Frontal cortex (tissue), 3 donors: ENCODE measurements at regions not wholly inside any gene's neighbourhood (a gene's known extent, or its start where the extent isn't known, plus 50 kb on each side); places are given as distances from the start of the nearest gene placed in this dataset.

Experiments used
- DNase-seq, 2 donors: peaks; one replicate each; pipeline ENCODE4 v3.0.0; 2012; ENCODE audit warnings: low spot score in 2 of 2
- FAIRE-seq: peaks from 2 replicates; lab custom pipeline; 2012; peaks lifted over from hg19 to GRCh38; lab: Jason Lieb, UNC
- donor health status: control.
- donor health status: control.
- donor health status: control.

DNA sequence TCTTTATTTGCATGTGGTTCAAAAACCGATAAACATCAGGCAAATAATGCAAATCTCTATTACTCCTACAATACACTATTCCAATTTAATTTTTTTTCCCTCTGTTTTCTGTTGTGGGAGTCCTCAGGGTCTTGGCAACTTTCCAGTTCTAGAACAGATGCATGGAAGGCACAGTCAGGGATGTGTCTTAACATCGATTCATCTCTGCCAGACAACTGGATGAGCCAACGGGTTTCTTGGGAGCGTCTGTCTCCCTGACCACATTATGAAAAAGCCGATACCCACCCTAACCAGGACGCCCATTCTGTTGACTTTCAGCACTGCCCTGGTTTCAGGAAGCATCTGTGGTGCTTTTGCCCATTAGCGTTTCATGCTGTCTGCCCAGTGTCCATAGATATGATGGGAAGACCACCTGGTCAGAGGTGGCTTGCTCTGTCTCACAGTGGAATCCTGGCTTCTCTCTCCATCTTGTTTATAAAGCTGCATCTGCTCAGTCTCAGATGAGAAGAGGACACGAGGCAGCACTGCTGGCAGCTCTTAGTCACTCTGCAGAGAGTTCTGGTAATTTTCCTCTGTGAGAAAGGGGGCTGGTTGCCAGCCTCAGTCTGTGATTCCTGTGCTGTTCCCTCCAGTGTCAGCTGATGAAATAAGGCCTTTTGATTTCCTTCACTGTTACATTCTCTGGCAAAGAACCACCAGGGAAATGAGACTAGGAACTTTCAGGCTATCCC, 57.9 kb upstream of the KCNE4 start:
- FAIRE-seq (peak; percentile 68), DNase-seq (peak in 1 of 2 donors; percentile 35)

DNA sequence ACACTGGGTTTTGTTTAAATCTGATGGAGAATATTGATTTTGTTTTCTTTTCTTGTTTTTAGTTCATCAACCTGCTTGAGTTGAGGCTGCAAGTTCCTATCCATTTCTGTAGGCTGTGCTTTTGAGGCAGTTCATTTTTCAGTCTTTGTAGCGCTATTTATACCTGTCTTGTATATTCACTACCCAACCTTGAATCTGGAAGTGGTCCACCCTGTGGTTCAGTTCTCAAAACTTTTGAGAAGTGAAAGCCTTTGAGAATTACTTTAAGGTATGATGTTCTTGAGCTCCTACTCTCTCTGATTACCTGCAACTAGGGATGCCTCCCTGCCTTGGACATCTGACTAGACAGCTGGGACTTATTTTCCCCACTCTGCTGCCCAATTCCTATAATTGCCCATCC, 53.5 kb upstream of the KCNE4 start:
- FAIRE-seq, result no peak
- no peak for DNase-seq

DNA sequence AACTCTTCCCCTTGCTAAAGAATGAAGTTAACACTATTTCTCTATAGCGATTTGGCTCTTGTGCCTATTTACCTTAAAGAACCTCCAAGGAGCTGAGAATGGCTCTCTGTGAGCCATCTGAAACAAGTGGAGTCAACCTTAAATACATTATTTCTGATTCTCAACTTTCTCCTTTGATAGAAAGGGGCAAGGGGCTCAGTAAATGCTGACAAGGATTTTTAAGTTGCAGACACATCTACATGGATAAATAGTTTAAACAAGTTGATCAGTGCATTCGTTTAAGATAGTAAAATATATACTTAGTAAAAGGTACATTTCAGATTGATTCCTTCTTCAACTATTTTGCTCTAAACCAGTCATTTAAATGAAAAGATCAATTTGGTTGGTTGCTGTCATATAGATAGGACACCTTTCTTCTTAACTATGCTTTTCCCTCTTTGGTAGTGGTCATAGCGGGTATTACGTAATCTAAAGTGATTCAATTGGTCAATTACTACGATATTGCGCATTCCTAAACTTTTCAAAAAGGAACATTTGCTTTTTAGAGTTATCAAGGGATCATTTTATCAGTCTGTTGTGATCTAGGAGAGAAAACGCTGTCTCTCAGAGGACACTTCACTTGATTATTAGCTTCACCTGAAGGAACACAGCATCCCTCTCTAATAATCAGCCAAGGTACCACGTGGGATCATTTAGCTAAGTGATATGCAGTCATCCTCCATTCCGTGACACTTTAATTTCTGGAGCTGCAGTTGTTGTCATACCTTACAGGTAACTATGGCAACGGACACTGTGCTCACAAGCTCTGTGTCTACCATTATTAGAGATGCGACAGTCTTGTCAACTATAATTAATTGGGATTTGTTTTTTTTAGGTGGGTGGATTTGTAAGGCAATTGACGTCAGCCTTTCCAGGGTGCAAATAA, 50.9 kb upstream of the KCNE4 start:
- no peak for FAIRE-seq
- DNase-seq, result no peak

DNA sequence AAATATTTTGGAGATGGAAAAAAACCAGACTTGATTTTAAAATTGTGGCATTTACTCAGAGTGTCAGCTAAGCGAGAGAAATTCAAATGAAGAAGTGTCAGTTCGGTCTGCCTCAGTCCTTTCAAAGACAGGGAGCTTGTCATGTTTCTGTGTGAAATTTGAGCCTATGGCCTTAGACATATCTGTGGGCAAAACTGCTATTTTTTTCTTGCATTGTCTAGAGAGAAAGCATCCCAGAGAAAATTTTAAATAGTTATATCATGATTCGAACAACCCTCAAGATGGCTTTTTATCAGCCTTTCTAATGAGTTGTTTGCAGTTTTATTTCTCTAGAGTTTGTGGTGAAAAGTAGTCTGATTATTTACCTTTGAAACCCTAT, 50.2 kb upstream of the KCNE4 start:
- FAIRE-seq (no peak), DNase-seq (no peak)
